ENCODE measurements at regions not wholly inside any gene's neighbourhood (a gene's known extent, or its start where the extent isn't known, plus 50 kb on each side); places are given as distances from the start of the nearest gene placed in this dataset.

DNA sequence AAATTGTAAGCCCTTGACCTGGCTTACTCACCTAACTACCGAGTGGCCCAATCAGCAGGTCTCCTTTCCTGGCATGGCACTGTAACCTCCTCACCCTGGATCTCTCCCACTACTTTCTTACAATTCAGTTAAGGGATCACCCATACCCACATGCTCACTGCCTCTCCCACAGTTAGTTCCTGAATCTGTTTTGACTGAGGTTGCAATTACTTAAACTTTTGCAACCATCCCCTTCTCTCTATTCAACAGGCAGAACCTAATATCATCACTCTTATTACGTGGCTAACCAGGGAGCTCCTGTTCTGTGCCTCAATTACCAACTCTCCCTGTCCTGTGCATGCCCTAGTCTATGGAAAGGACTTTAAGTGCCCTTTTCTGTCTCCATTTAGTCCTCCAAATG, 84.2 kb upstream of the IKZF1 start:
- peaks cover 10% of the 10 kb centered on the region for H3K4me1 Mint-ChIP-seq
- no peak overlapping the region for H3K27ac Mint-ChIP-seq
- ATAC-seq (ENCODE audit: low read depth) (no peak), DNase-seq (no peak)
- POLR2A ChIA-PET, result no interaction called here
- intact Hi-C loops (cut with micrococcal nuclease), result no loop called here
- H3K36me3 Mint-ChIP-seq (ENCODE audit: low read depth), result peaks cover 4% of the 10 kb centered on the region
- H3K9me3 Mint-ChIP-seq, result peaks cover 5% of the 10 kb centered on the region
- no peaks in the 10 kb centered on the region for H3K27me3 Mint-ChIP-seq
- H3K4me3 Mint-ChIP-seq, result no peak overlapping the region
- CTCF ChIA-PET, result no interaction called here
- TF ChIP-seq, protein P1, sequence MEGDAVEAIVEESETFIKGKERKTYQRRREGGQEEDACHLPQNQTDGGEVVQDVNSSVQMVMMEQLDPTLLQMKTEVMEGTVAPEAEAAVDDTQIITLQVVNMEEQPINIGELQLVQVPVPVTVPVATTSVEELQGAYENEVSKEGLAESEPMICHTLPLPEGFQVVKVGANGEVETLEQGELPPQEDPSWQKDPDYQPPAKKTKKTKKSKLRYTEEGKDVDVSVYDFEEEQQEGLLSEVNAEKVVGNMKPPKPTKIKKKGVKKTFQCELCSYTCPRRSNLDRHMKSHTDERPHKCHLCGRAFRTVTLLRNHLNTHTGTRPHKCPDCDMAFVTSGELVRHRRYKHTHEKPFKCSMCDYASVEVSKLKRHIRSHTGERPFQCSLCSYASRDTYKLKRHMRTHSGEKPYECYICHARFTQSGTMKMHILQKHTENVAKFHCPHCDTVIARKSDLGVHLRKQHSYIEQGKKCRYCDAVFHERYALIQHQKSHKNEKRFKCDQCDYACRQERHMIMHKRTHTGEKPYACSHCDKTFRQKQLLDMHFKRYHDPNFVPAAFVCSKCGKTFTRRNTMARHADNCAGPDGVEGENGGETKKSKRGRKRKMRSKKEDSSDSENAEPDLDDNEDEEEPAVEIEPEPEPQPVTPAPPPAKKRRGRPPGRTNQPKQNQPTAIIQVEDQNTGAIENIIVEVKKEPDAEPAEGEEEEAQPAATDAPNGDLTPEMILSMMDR (IDR thresholded peaks at IDR 0.05), result no peak

DNA sequence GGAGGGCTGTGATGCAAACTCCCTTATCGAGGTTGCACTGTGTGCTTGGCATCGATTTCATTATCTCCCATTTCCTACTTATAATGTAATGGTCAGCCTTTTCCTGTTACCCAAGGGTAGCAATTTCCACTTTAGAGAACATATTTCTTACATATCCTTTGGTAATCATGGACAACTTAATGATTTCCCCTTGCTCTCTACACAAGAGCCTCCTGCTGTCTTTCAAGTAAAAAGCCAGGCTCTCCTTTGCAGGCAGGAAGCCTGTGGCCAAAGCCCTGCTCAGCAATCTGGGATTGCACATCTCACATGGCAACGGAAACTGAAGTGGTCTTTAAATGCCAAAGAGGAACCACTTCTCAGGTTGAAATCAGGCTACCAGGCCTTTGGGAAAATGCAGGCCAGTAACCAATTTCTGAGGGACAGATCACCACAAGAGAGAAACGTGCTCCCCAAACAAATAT, 86.7 kb upstream of the IKZF1 start:
- no peaks in the 10 kb centered on the region for H3K27me3 Mint-ChIP-seq
- intact Hi-C loops (cut with micrococcal nuclease), result no loop called here
- no peak overlapping the region for H3K4me3 Mint-ChIP-seq
- H3K27ac Mint-ChIP-seq, result no peak overlapping the region
- TF ChIP-seq, protein P1 (IDR thresholded peaks at IDR 0.05), result no peak
- ChIA-PET POLR2A (no interaction called here), CTCF (interaction anchor here (1.0 to 1.8 kb wide), 4 partner anchors 9 to 200 kb away, joined by 3 to 7 read pairs (median 4); no protein-coding TSS in a partner anchor)
- H3K9me3 Mint-ChIP-seq, result peaks cover 5% of the 10 kb centered on the region
- ATAC-seq (ENCODE audit: low read depth) (no peak), DNase-seq (no peak)
- H3K4me1 Mint-ChIP-seq, result peaks cover 29% of the 10 kb centered on the region
- peaks cover 2% of the 10 kb centered on the region for H3K36me3 Mint-ChIP-seq (ENCODE audit: low read depth)

- ChIA-PET CTCF (interaction anchor here (1.0 to 1.2 kb wide), 2 partner anchors 10 to 12 kb away, joined by 3 to 4 read pairs; no protein-coding TSS in a partner anchor), POLR2A (no interaction called here)
- peaks cover 4% of the 10 kb centered on the region for H3K9me3 Mint-ChIP-seq
- H3K27ac Mint-ChIP-seq, result no peak overlapping the region
- H3K4me3 Mint-ChIP-seq, result no peak overlapping the region
- DNase-seq, result no peak
- H3K27me3 Mint-ChIP-seq, result no peaks in the 10 kb centered on the region
- peaks cover 33% of the 10 kb centered on the region for H3K4me1 Mint-ChIP-seq
- TF ChIP-seq, protein P1 (IDR thresholded peaks at IDR 0.05), result no peak
- H3K36me3 Mint-ChIP-seq (ENCODE audit: low read depth), result peaks cover 2% of the 10 kb centered on the region
- intact Hi-C loops (cut with micrococcal nuclease), result no loop called here
- no peak for ATAC-seq (ENCODE audit: low read depth)
Measured at GRCh38 chr7:50217401-50217800, 87.1 kb upstream of the IKZF1 start.

DNA sequence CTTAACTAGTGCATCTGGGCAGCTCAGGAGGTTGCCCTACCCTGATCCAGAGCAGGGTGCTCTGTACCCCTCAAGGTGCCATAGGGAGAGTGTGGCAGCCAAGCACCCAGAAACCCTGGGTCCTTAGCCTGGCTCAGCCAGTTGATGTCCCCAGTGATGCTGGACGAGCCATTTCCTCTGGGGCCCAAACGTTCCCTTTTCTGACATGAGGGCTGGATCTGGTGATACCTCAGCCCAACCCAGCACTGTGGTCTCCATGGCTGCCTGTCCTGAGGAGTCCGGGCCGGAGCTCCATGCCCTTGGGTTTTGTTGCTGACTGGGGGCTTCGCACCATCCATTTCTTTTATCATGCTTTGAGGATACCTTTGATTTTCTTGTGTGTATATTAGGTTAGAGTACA, 87.9 kb upstream of the IKZF1 start:
- Mint-ChIP-seq H3K4me3 (no peak overlapping the region), H3K4me1 (peaks cover 41% of the 10 kb centered on the region), H3K27ac (no peak overlapping the region), H3K36me3 (ENCODE audit: low read depth) (no peaks in the 10 kb centered on the region), H3K9me3 (peaks cover 2% of the 10 kb centered on the region), H3K27me3 (no peaks in the 10 kb centered on the region)
- POLR2A ChIA-PET, result no interaction called here
- DNase-seq, result no peak
- ATAC-seq (ENCODE audit: low read depth), result no peak
- CTCF ChIA-PET, result no interaction called here
- intact Hi-C loops (cut with micrococcal nuclease), result no loop called here
- TF ChIP-seq, protein P1 (IDR thresholded peaks at IDR 0.05), result no peak

- DNase-seq (no peak), ATAC-seq (ENCODE audit: low read depth) (no peak)
- CTCF ChIA-PET, result interaction anchor here (1.1 to 2.1 kb wide), 4 partner anchors 95 to 203 kb away, joined by 3 to 13 read pairs (median 5); no protein-coding TSS in a partner anchor
- intact Hi-C loops (cut with micrococcal nuclease), result no loop called here
- H3K4me1 Mint-ChIP-seq, result peaks cover 54% of the 10 kb centered on the region
- no peaks in the 10 kb centered on the region for H3K36me3 Mint-ChIP-seq (ENCODE audit: low read depth)
- POLR2A ChIA-PET, result interaction anchor here (1.6 to 4.5 kb wide), 2 partner anchors 12 to 53 kb away, joined by 3 to 26 read pairs; no protein-coding TSS in a partner anchor
- H3K4me3 Mint-ChIP-seq, result no peak overlapping the region
- H3K27ac Mint-ChIP-seq, result no peak overlapping the region
- no peaks in the 10 kb centered on the region for H3K9me3 Mint-ChIP-seq
- TF ChIP-seq, protein P1 (IDR thresholded peaks at IDR 0.05), result no peak
- H3K27me3 Mint-ChIP-seq, result no peaks in the 10 kb centered on the region
Measured at GRCh38 chr7:50214771-50215170, 89.7 kb upstream of the IKZF1 start.
